ENCODE measurements at regions not wholly inside any gene's neighbourhood (a gene's known extent, or its start where the extent isn't known, plus 50 kb on each side); places are given as distances from the start of the nearest gene placed in this dataset.

DNA sequence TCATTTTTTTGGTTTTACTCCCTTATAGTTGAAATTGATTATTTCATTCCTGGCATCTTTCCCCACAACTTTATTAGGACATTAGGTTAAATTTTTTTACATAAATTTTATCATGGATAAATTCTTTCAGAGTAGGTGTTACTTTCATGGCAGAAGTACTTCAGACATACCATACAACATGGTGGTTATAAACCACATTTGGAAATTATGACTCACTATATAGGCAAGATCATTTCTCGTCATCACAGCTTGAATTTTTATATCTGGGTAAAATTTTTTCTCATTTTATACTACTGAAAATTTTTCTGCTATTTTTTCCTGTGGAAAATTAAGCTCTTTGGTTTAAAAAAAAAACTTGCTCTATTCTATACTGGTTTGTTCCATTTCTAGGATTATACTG lies 111.9 kb upstream of the COL5A2 start:
- in situ Hi-C loops (cut with MboI; ENCODE audit: low sequenced_read_pairs, unreplicated experiment), result no loop called here
- DNase-seq (ENCODE audit: low spot score), result no peak
- TF ChIP-seq CTCF (IDR thresholded peaks at IDR 0.05; ENCODE audit: borderline replicate concordance, control extremely low read depth, extremely low read depth, insufficient read depth, missing control alignments), result no peak

DNA sequence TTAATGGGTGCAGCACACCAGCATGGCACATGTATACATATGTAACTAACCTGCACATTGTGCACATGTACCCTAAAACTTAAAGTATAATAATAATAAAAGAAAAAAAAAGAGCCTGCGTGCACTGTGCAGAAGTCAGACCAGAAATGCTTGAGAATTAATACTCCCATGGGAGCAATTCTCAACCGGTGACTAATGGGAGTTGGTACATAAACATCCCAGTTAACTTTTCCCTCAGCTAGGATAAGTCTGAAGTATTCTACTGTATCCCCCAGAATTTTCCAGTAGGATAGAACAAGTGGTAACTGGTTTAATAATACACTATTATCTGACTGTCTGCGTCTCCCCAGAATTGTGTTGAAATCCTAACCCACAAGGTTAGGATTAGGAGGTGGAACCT lies 113.6 kb upstream of the COL5A2 start:
- TF ChIP-seq CTCF (IDR thresholded peaks at IDR 0.05; ENCODE audit: borderline replicate concordance, control extremely low read depth, extremely low read depth, insufficient read depth, missing control alignments), result no peak
- DNase-seq (ENCODE audit: low spot score), result no peak
- in situ Hi-C loops (cut with MboI; ENCODE audit: low sequenced_read_pairs, unreplicated experiment), result no loop called here

DNA sequence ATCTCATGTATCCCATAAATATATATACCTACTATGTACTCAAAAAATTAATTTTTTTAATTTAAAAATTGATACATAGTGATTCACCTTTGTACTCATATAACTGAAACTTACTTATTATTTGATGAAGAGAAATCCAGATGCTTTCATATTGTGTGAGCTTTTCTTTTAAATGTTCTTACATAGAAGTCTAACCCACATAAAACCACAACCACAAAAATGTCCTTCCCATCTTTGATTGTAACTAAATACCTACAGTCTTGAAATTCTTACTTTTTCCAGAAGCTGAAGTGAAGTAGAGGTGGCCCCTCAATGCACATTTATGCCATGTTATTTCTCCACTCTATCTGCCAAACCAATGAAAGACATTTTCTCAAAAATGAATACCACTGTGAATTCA lies 117.9 kb upstream of the COL5A2 start:
- TF ChIP-seq CTCF (IDR thresholded peaks at IDR 0.05; ENCODE audit: borderline replicate concordance, control extremely low read depth, extremely low read depth, insufficient read depth, missing control alignments), result no peak
- in situ Hi-C loops (cut with MboI; ENCODE audit: low sequenced_read_pairs, unreplicated experiment), result no loop called here
- no peak for DNase-seq (ENCODE audit: low spot score)

- no peak for DNase-seq (ENCODE audit: low spot score)
- no peak for TF ChIP-seq CTCF (IDR thresholded peaks at IDR 0.05; ENCODE audit: borderline replicate concordance, control extremely low read depth, extremely low read depth, insufficient read depth, missing control alignments)
- in situ Hi-C loops (cut with MboI; ENCODE audit: low sequenced_read_pairs, unreplicated experiment), result no loop called here
These were observed 118.5 kb upstream of the COL5A2 start for GRCh38 chr2:189298038-189298437.

DNA sequence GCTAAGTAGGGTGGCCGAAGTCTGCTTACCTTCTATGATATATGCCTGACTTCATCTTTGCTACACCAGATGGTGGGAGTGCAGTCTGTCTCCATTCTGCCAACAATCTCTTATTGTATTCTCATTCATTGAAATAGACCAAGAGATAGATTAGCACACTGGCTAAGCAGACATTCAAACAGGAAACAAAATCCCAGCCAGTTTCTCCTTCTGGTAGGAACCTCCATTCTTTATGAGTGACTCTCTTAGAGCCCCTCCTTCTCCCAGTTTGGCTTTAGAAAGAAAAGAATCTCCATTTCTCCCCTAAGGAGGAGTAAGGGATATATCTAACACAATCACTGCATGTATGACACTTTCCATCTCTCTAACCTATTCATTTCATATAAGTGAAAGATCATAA lies 118.9 kb upstream of the COL5A2 start:
- no peak for TF ChIP-seq CTCF (IDR thresholded peaks at IDR 0.05; ENCODE audit: borderline replicate concordance, control extremely low read depth, extremely low read depth, insufficient read depth, missing control alignments)
- no peak for DNase-seq (ENCODE audit: low spot score)
- in situ Hi-C loops (cut with MboI; ENCODE audit: low sequenced_read_pairs, unreplicated experiment), result no loop called here

DNA sequence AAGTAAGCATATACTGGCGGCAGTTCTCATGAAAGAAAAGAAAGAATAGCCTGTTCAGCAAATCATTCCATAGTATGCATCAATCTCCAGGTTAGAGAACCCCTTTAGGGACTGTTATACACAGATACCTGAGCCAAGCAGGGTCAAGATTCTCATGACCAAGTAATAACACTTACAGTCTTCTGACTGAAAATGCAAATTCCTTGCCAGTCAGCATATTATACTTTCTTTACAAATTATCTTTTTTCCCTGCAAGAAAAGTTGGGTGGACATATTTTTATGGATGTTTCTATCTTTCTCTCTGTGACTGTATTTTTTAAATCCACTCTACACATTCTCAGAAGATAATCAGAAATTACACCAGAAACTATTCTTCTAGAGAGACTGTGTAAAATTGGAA lies 120.4 kb upstream of the COL5A2 start:
- no peak for TF ChIP-seq CTCF (IDR thresholded peaks at IDR 0.05; ENCODE audit: borderline replicate concordance, control extremely low read depth, extremely low read depth, insufficient read depth, missing control alignments)
- in situ Hi-C loops (cut with MboI; ENCODE audit: low sequenced_read_pairs, unreplicated experiment), result no loop called here
- DNase-seq (ENCODE audit: low spot score), result no peak

DNA sequence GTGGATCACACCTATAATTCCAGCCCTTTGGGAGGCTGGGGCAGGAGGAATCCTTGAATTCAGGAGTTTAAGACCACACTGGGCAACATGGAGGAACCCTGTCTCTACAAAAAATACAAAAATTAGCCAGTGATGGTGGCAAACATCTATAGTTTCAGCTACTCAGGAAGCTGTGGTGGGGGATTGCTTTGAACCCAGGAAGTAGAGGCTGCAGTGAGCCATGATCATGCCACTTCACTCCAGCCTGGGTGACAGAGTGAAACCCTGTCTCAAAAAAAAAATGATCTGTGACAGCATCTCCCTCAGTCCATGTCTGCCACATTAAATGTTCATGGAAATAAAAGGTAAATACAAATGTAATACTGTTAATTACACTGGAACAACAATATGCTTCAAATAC lies 121.4 kb upstream of the COL5A2 start:
- in situ Hi-C loops (cut with MboI; ENCODE audit: low sequenced_read_pairs, unreplicated experiment), result no loop called here
- no peak for DNase-seq (ENCODE audit: low spot score)
- no peak for TF ChIP-seq CTCF (IDR thresholded peaks at IDR 0.05; ENCODE audit: borderline replicate concordance, control extremely low read depth, extremely low read depth, insufficient read depth, missing control alignments)

All from GM13976 (cell line).